WTC11 (cell line): ENCODE measurements at regions not wholly inside any gene's neighbourhood (a gene's known extent, or its start where the extent isn't known, plus 50 kb on each side); places are given as distances from the start of the nearest gene placed in this dataset.

Experiments used
- ATAC-seq: fragments of 200-7000 bp; cut with Tn5 transposase; 2 replicates; pipeline ENCODE4 v1.10.0; 2021; ENCODE audit warnings: mild to moderate bottlenecking, moderate library complexity
- CTCF ChIA-PET: fragments of 300-600 bp; sonication (Branson Sonifier 250); formaldehyde crosslinking; loops from one replicate; lab custom pipeline; 2021; ENCODE audit warnings: antibody characterized with exemption; lab: Charles Lee
- POLR2A ChIA-PET: fragments of 350-600 bp; sonication (Branson Sonifier 250); formaldehyde crosslinking; loops from one replicate; lab custom pipeline; 2021; ENCODE audit warnings: antibody characterized with exemption; lab: Charles Lee
- DNase-seq: peaks from one replicate; pipeline ENCODE4 v3.0.0; 2021; ENCODE audit warnings: low spot score
- H3K27ac Mint-ChIP-seq: 2 replicates; pipeline ENCODE4 v1.8.0; 2021; ENCODE audit warnings: mixed read lengths
- H3K27me3 Mint-ChIP-seq: 2 replicates; pipeline ENCODE4 v1.8.0; 2021; ENCODE audit warnings: low read depth, mild to moderate bottlenecking, moderate library complexity, mixed read lengths
- H3K36me3 Mint-ChIP-seq: 2 replicates; pipeline ENCODE4 v1.8.0; 2021; ENCODE audit warnings: mixed read lengths
- H3K4me1 Mint-ChIP-seq: 2 replicates; pipeline ENCODE4 v1.8.0; 2022; ENCODE audit warnings: mixed read lengths
- H3K4me3 Mint-ChIP-seq: 2 replicates; pipeline ENCODE4 v1.8.0; 2021; ENCODE audit warnings: mild to moderate bottlenecking, moderate library complexity, mixed read lengths
- H3K9me3 Mint-ChIP-seq: 2 replicates; pipeline ENCODE4 v1.8.0; 2021; ENCODE audit warnings: mixed read lengths
- CBFB ChIP-seq: sonication (generic); formaldehyde crosslinking; IDR thresholded peaks from 2 replicates; pipeline ENCODE4 v1.8.1; 2022; ENCODE audit warnings: mild to moderate bottlenecking, low read depth, missing genetic modification reagents
- CREM ChIP-seq: sonication (generic); formaldehyde crosslinking; IDR thresholded peaks from 2 replicates; pipeline ENCODE4 v1.8.1; 2022; ENCODE audit warnings: mild to moderate bottlenecking, missing genetic modification reagents, moderate library complexity
- FOXJ3 ChIP-seq: sonication (generic); formaldehyde crosslinking; IDR thresholded peaks from 2 replicates; pipeline ENCODE4 v1.9.0; 2021; ENCODE audit warnings: missing genetic modification reagents, mild to moderate bottlenecking, borderline replicate concordance
- GABPB1 ChIP-seq: sonication (generic); formaldehyde crosslinking; IDR thresholded peaks from 2 replicates; pipeline ENCODE4 v1.8.1; 2023; ENCODE audit warnings: mild to moderate bottlenecking, missing genetic modification reagents
- GRHL2 ChIP-seq: fragments of 250-450 bp; sonication (Bioruptor Pico); IDR thresholded peaks from 2 replicates; pipeline ENCODE4 v1.8.0; 2022; ENCODE audit warnings: mild to moderate bottlenecking, moderate library complexity; ENCODE audit not compliant: insufficient replicate concordance, severe bottlenecking
- JAZF1 ChIP-seq: fragments of 250-450 bp; sonication (Bioruptor Pico); IDR thresholded peaks from 2 replicates; pipeline ENCODE4 v1.9.0; 2021; ENCODE audit warnings: moderate library complexity, mild to moderate bottlenecking, inconsistent platforms
- JUN ChIP-seq: sonication (generic); formaldehyde crosslinking; IDR thresholded peaks from 2 replicates; pipeline ENCODE4 v1.8.0; 2023; ENCODE audit warnings: mild to moderate bottlenecking, missing genetic modification reagents
- KAT7 ChIP-seq: sonication (generic); formaldehyde crosslinking; IDR thresholded peaks from 2 replicates; pipeline ENCODE4 v1.8.1; 2023; ENCODE audit warnings: missing genetic modification reagents, mild to moderate bottlenecking, borderline replicate concordance
- MYBL2 ChIP-seq: sonication (generic); formaldehyde crosslinking; IDR thresholded peaks from 2 replicates; pipeline ENCODE4 v1.8.1; 2023; ENCODE audit warnings: mild to moderate bottlenecking, moderate library complexity, missing genetic modification reagents
- NFE2L1 ChIP-seq: sonication (generic); formaldehyde crosslinking; IDR thresholded peaks from 2 replicates; pipeline ENCODE4 v1.8.1; 2023; ENCODE audit warnings: missing genetic modification reagents
- NR2C2 ChIP-seq: sonication (generic); formaldehyde crosslinking; IDR thresholded peaks from 2 replicates; pipeline ENCODE4 v1.8.0; 2022; ENCODE audit warnings: mild to moderate bottlenecking, missing genetic modification reagents
- RELA ChIP-seq: sonication (generic); formaldehyde crosslinking; IDR thresholded peaks from 2 replicates; pipeline ENCODE4 v1.8.1; 2022; ENCODE audit warnings: missing genetic modification reagents, mild to moderate bottlenecking, borderline replicate concordance
- SMAD4 ChIP-seq: sonication (generic); formaldehyde crosslinking; IDR thresholded peaks from 2 replicates; pipeline ENCODE4 v1.8.0; 2022; ENCODE audit warnings: mild to moderate bottlenecking, missing genetic modification reagents
- TCF7 ChIP-seq: sonication (generic); formaldehyde crosslinking; IDR thresholded peaks from 2 replicates; pipeline ENCODE4 v1.8.0; 2022; ENCODE audit warnings: mild to moderate bottlenecking, low read depth, missing genetic modification reagents, moderate library complexity
- TEAD1 ChIP-seq: sonication (generic); formaldehyde crosslinking; IDR thresholded peaks from 2 replicates; pipeline ENCODE4 v1.8.0; 2022; ENCODE audit warnings: mild to moderate bottlenecking, missing genetic modification reagents
- TP53 ChIP-seq: sonication (generic); formaldehyde crosslinking; IDR thresholded peaks from 2 replicates; pipeline ENCODE4 v1.8.1; 2023; ENCODE audit warnings: mild to moderate bottlenecking, missing genetic modification reagents
- ZNF317 ChIP-seq: sonication (generic); formaldehyde crosslinking; IDR thresholded peaks from 2 replicates; pipeline ENCODE4 v1.8.1; 2023; ENCODE audit warnings: low read depth, mild to moderate bottlenecking, moderate library complexity, missing genetic modification reagents, borderline replicate concordance
- TF ChIP-seq, protein P1 (sequence below): sonication (generic); formaldehyde crosslinking; IDR thresholded peaks from 2 replicates; pipeline ENCODE4 v1.8.0; 2023; ENCODE audit warnings: missing genetic modification reagents, mild to moderate bottlenecking, borderline replicate concordance
- TF ChIP-seq, protein P2 (sequence below): sonication (generic); formaldehyde crosslinking; IDR thresholded peaks from 2 replicates; pipeline ENCODE4 v1.8.1; 2023; ENCODE audit warnings: mild to moderate bottlenecking, missing genetic modification reagents, moderate library complexity
- TF ChIP-seq, protein P3 (sequence below): sonication (generic); formaldehyde crosslinking; IDR thresholded peaks from 2 replicates; pipeline ENCODE4 v1.8.0; 2023; ENCODE audit warnings: missing genetic modification reagents
- TF ChIP-seq, protein P4 (sequence below): sonication (generic); formaldehyde crosslinking; IDR thresholded peaks from 2 replicates; pipeline ENCODE4 v1.8.1; 2023; ENCODE audit warnings: mild to moderate bottlenecking, missing genetic modification reagents
- TF ChIP-seq, protein P5 (sequence below): sonication (generic); formaldehyde crosslinking; IDR thresholded peaks from 2 replicates; pipeline ENCODE4 v1.8.1; 2022; ENCODE audit warnings: mild to moderate bottlenecking, moderate library complexity, missing genetic modification reagents
- TF ChIP-seq, protein P6 (sequence below): sonication (generic); formaldehyde crosslinking; IDR thresholded peaks from 2 replicates; pipeline ENCODE4 v1.8.0; 2022; ENCODE audit warnings: mild to moderate bottlenecking, missing genetic modification reagents

DNA sequence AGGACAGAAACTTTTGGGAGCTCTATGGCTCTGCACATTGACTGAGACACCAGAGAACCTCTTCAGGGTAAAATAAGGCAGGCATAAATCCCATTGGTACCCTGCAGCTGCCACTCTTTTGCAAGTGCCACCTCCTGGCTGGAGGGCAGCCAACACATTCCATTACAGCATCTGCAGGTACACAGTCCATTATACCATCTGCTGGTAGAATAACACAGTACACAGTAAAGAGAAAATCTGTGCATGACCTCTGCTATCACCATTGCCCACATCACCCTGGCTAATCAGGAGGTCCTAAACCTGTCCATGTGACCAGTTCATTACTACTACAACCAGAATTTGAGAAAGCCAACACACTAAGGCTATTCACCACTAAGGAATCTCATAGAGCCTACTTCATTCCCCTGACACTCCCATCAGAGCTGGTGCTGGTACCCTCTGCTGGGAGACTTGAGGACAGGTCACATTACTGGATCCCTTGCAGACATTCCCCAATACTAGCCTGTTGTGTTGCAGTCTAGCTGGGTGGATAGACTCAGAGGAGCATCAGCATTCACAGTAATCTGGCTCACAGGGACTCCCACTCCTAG, 176.2 kb upstream of the TACR3 start (continued):
- TF ChIP-seq, protein P1, sequence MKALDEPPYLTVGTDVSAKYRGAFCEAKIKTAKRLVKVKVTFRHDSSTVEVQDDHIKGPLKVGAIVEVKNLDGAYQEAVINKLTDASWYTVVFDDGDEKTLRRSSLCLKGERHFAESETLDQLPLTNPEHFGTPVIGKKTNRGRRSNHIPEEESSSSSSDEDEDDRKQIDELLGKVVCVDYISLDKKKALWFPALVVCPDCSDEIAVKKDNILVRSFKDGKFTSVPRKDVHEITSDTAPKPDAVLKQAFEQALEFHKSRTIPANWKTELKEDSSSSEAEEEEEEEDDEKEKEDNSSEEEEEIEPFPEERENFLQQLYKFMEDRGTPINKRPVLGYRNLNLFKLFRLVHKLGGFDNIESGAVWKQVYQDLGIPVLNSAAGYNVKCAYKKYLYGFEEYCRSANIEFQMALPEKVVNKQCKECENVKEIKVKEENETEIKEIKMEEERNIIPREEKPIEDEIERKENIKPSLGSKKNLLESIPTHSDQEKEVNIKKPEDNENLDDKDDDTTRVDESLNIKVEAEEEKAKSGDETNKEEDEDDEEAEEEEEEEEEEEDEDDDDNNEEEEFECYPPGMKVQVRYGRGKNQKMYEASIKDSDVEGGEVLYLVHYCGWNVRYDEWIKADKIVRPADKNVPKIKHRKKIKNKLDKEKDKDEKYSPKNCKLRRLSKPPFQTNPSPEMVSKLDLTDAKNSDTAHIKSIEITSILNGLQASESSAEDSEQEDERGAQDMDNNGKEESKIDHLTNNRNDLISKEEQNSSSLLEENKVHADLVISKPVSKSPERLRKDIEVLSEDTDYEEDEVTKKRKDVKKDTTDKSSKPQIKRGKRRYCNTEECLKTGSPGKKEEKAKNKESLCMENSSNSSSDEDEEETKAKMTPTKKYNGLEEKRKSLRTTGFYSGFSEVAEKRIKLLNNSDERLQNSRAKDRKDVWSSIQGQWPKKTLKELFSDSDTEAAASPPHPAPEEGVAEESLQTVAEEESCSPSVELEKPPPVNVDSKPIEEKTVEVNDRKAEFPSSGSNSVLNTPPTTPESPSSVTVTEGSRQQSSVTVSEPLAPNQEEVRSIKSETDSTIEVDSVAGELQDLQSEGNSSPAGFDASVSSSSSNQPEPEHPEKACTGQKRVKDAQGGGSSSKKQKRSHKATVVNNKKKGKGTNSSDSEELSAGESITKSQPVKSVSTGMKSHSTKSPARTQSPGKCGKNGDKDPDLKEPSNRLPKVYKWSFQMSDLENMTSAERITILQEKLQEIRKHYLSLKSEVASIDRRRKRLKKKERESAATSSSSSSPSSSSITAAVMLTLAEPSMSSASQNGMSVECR (CRISPR knock-in tag) = no peak
- TF ChIP-seq JAZF1 (CRISPR knock-in tag) (no peak), ZNF317 (CRISPR knock-in tag) (no peak), SMAD4 (CRISPR knock-in tag) (no peak), CBFB (CRISPR knock-in tag) (no peak), RELA (no peak), NFE2L1 (CRISPR knock-in tag) (no peak), MYBL2 (CRISPR knock-in tag) (no peak), GABPB1 (CRISPR knock-in tag) (no peak)
- TF ChIP-seq, protein P2, sequence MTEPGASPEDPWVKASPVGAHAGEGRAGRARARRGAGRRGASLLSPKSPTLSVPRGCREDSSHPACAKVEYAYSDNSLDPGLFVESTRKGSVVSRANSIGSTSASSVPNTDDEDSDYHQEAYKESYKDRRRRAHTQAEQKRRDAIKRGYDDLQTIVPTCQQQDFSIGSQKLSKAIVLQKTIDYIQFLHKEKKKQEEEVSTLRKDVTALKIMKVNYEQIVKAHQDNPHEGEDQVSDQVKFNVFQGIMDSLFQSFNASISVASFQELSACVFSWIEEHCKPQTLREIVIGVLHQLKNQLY (CRISPR knock-in tag) = no peak
- TF ChIP-seq, protein P3, sequence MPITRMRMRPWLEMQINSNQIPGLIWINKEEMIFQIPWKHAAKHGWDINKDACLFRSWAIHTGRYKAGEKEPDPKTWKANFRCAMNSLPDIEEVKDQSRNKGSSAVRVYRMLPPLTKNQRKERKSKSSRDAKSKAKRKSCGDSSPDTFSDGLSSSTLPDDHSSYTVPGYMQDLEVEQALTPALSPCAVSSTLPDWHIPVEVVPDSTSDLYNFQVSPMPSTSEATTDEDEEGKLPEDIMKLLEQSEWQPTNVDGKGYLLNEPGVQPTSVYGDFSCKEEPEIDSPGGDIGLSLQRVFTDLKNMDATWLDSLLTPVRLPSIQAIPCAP (CRISPR knock-in tag) = no peak
- TF ChIP-seq, protein P4, sequence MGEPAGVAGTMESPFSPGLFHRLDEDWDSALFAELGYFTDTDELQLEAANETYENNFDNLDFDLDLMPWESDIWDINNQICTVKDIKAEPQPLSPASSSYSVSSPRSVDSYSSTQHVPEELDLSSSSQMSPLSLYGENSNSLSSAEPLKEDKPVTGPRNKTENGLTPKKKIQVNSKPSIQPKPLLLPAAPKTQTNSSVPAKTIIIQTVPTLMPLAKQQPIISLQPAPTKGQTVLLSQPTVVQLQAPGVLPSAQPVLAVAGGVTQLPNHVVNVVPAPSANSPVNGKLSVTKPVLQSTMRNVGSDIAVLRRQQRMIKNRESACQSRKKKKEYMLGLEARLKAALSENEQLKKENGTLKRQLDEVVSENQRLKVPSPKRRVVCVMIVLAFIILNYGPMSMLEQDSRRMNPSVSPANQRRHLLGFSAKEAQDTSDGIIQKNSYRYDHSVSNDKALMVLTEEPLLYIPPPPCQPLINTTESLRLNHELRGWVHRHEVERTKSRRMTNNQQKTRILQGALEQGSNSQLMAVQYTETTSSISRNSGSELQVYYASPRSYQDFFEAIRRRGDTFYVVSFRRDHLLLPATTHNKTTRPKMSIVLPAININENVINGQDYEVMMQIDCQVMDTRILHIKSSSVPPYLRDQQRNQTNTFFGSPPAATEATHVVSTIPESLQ (CRISPR knock-in tag) = no peak

DNA sequence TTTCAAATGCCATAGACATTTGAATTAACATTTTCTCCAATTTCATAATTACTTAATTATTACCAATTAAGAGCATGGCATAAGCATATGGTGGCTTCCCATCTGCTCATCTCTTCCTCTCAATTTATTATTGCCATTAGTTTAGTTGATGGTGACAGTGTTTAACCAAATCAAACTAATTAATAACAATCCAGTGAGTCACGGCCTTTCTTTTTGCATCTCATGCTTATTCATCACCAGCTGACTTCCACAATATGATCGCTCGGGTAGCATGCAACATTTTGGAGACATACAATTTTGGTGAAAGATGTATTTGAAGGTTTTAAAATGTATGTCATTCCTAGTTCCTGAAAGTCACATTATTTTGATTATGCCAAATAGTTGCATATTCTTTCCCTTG, 172.8 kb upstream of the TACR3 start:
- ChIA-PET CTCF (no interaction called here), POLR2A (no interaction called here)
- peaks cover 12% of the 10 kb centered on the region for H3K9me3 Mint-ChIP-seq
- ATAC-seq (no peak), DNase-seq (no peak)
- H3K4me3 Mint-ChIP-seq = no peak overlapping the region
- H3K36me3 Mint-ChIP-seq = no peaks in the 10 kb centered on the region
- H3K27me3 Mint-ChIP-seq = no peaks in the 10 kb centered on the region
- H3K27ac Mint-ChIP-seq = no peak overlapping the region
- no peaks in the 10 kb centered on the region for H3K4me1 Mint-ChIP-seq
- TF ChIP-seq FOXJ3 (no peak), JUN (CRISPR knock-in tag) (no peak), CREM (no peak), ZNF317 (CRISPR knock-in tag) (no peak), GRHL2 (CRISPR knock-in tag) (no peak), TCF7 (CRISPR knock-in tag) (no peak), TP53 (CRISPR knock-in tag) (no peak), NR2C2 (CRISPR knock-in tag) (no peak), KAT7 (CRISPR knock-in tag) (no peak), MYBL2 (CRISPR knock-in tag) (no peak), TEAD1 (CRISPR knock-in tag) (no peak)
- TF ChIP-seq, protein P1 (CRISPR knock-in tag) = no peak
- TF ChIP-seq, protein P5, sequence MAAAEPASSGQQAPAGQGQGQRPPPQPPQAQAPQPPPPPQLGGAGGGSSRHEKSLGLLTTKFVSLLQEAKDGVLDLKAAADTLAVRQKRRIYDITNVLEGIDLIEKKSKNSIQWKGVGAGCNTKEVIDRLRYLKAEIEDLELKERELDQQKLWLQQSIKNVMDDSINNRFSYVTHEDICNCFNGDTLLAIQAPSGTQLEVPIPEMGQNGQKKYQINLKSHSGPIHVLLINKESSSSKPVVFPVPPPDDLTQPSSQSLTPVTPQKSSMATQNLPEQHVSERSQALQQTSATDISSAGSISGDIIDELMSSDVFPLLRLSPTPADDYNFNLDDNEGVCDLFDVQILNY (CRISPR knock-in tag) = no peak
- TF ChIP-seq, protein P6, sequence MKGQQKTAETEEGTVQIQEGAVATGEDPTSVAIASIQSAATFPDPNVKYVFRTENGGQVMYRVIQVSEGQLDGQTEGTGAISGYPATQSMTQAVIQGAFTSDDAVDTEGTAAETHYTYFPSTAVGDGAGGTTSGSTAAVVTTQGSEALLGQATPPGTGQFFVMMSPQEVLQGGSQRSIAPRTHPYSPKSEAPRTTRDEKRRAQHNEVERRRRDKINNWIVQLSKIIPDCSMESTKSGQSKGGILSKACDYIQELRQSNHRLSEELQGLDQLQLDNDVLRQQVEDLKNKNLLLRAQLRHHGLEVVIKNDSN (CRISPR knock-in tag) = no peak
